LoVo (cell line): ENCODE measurements at regions not wholly inside any gene's neighbourhood (a gene's known extent, or its start where the extent isn't known, plus 50 kb on each side); places are given as distances from the start of the nearest gene placed in this dataset.

Source experiments
- DNase-seq: peaks from one replicate; pipeline ENCODE4 v3.0.0-alpha.2; 2016; ENCODE audit warnings: low spot score

DNA sequence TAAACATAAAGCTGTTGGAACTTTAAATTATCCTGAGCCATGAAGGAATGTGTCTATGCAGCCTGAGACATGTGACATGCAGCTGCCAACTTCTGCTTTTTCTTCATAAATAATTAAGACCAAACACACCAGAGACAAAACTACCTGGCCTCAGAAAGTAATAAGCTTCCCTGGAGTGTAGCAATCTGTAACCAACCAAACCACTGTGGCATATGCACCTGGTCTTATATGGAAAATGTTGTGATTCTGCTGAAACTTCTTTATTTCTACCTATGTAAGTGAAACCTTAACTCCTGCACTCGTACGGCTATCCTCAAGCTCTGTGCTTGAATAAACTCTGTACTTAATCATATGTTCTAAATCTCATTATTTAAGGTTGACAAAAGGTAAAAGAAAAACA, 515.0 kb downstream of the TMEM182 start:
- no peak for DNase-seq

DNA sequence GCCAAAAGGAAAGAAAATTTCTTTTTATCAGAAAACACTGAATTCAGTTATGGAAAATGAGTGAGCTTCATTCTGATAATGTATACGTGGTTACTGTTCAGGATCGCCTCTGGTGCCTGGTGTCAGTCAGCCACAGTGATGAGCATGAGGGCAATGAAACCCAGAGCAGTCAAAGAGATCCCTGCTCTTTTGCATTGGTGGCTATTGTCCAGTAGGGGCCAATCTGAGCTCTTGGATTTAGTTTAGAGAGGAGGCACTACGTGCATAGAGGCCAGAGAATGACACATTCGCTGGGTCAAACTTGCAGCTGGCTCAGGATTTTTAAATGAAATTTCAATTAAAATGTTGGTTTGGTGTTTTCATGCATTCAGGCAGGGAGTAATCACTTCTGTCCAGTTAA, 522.9 kb downstream of the TMEM182 start:
- no peak for DNase-seq

GRCh38 chr2:103285354-103285753, 523.5 kb downstream of the TMEM182 start:
- no peak for DNase-seq

DNA sequence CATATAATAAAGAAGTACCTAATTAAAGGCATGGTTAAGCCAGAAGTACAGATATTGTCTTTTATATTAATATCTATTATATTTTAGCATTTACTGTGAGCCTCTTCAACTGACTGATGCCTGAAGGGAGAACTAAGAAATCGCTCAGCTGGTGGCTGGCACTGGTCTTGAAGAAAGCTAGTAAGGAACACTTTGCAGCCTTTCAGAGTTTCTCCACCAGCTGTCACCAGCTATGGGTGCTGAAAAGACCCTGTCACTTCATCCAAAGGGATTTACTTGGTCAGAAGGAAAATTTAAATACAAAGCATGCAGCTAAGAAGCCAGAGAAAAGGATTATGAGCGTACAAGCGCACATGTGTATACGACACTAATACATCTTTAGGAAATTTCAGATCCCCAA, 525.9 kb downstream of the TMEM182 start:
- no peak for DNase-seq

- no peak for DNase-seq
These were observed 526.9 kb downstream of the TMEM182 start for GRCh38 chr2:103288696-103289095.

- DNase-seq, result no peak
These were observed 527.4 kb downstream of the TMEM182 start for GRCh38 chr2:103289105-103289725.

DNA sequence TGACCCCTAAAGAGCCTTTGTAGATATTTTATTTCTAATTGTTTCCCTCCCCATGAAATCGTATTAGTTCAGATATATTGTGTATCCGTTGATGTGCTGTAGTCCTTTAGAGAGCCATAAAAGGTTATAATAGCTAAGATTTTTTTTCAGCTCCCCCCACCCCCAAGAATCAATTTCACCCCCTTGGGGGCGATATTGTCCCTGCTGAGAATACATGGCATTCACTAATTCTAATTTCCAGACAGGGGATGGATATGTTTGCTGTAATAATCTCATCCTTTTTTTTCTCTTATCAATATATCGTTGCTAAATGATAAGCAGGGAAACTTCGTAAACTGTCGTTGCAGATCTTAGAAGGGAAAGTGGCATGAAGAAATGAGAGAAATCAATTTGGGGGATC, 530.7 kb downstream of the TMEM182 start:
- no peak for DNase-seq

GRCh38 chr2:103293067-103293741, 531.4 kb downstream of the TMEM182 start:
- no peak for DNase-seq

DNA sequence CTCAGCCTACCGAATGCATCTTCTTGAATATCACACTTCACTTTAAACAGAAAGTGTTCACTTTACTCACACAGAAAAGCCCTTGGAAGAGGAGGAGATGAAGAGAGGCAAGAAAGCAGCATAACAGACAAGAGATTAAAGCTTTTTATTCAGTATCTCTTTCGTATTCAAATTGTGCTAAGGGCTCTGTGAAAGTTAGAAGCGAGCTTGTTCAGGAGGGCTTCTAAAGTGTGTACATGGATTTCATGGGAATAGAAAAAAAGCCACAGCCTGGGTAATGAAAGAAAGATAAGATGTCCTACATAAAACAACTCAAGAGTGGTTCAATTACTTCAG, 531.9 kb downstream of the TMEM182 start:
- DNase-seq, result no peak

GRCh38 chr2:103294420-103294819, 532.6 kb downstream of the TMEM182 start:
- no peak for DNase-seq

DNA sequence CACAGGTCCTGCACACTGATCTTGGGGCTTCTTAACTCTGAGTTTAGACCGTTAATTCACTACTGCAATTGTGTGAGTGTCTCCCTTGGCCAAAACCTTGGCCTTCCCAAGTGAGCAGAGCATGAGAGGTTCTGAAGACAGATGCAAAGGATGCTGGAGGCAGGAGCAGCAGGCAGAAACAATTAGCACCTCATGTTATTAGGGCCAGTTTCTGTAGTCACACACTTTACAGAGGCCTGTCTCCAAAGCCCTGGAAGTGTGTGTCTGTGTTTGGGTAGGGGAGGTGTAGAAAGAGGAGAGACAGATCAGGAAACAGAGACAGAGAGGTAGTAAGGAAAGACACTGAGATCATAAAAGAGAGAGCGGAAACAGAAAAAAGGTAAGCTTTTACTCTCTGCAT, 533.8 kb downstream of the TMEM182 start:
- DNase-seq, result no peak

DNA sequence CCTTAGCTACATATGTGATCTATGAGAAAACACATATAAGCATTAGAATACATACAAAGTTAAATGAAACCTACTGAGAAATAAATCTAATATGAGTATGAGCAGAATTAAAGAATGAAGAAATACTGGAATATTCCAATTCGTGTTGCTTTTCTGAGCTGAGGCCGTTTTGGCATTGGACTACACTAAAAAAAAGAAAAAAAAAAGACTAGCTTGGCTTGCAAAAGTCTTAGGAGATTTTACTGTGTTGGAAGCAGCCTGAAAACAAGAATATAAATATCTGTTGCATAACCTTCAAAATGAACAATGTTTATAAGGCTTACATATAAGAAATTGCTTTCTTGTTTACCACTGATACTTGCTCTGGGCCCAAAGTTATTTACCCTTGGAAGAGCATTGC, 562.8 kb downstream of the TMEM182 start:
- no peak for DNase-seq

DNA sequence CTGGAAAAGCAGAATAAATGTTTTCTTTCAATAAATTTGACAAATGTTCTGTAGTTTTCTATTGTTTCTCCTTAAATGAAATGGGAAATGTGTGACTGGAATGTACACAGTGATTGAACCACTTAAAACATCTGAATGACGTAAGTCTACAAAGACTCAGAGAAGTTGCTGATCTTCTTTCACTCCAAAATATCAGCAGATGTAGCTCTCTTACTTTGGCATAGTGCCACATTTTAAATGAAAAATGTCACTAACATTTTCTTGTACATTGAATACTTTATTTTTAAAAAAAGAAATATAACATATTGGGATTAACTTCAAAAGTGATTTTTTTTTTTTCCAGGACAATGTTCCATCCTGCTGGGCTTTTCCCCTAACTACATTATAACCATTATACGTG, 565.6 kb downstream of the TMEM182 start:
- no peak for DNase-seq

DNA sequence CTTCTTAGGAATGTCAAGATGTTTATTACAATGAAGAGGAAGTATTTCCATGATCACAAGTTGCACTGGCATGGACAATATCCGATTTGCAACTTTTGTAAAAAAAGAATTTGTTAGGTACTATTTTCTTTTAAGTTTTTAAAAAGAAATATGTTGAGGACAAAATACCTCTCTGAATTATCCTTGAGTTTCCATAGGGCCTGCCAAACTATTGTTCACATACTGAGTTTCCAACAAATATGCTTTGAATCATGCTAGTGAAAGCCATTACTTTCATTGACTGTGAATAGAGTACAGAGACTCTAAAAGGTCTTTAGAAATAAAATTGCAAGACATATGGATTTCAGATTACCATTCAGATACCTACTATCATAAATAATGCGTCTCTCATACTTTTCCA, 566.1 kb downstream of the TMEM182 start:
- no peak for DNase-seq

- DNase-seq, result no peak
These were observed 573.6 kb downstream of the TMEM182 start for GRCh38 chr2:103335403-103335802.

GRCh38 chr2:103338819-103339218, 577.0 kb downstream of the TMEM182 start:
- no peak for DNase-seq

DNA sequence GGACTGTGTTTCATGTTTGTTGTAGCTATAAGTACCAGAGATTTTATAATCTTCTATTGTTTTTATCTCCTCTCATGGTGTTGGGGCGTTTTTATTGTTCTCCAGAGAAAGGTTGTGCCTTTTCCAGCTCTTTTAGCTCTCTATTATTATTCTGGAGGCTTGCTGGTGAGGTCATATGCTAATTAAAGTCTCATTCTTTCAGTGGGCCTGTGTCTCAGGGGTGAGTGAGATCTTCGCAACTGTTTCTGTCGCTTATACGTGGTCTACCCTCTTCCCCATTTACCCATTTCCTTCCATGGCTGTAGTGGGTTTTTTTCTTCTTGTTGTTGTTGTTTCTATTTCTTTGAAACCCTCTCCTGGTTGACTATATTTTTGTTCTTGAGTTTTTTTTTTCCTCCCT, 584.9 kb downstream of the TMEM182 start:
- DNase-seq, result no peak

- DNase-seq, result no peak
These were observed 591.9 kb downstream of the TMEM182 start for GRCh38 chr2:103353774-103354173.

- DNase-seq, result no peak
These were observed 593.5 kb downstream of the TMEM182 start for GRCh38 chr2:103355287-103355686.

DNA sequence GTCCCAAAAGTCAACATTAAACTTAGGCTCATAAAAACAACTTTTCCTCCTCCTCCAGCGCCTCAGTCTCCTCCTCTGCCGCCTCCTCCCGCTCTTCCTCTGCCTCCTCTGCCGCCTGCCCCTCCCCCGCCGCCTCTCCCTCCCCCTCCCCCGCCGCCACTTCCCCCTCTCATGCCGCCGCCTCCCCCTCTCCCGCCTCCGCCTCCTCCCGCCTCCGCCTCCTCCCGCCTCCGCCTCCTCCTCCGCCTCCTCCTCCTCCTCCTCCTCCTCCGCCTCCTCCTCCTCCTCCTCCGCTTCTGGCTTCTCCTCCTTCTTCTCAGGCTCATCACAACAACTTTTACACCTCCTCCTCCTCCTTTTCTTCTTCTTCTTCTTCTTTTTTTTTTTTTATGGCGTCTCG, 599.9 kb downstream of the TMEM182 start:
- DNase-seq, result no peak

GRCh38 chr2:103363639-103364038, 601.8 kb downstream of the TMEM182 start:
- no peak for DNase-seq

- DNase-seq, result no peak
These were observed 602.3 kb downstream of the TMEM182 start for GRCh38 chr2:103364177-103364576.

DNA sequence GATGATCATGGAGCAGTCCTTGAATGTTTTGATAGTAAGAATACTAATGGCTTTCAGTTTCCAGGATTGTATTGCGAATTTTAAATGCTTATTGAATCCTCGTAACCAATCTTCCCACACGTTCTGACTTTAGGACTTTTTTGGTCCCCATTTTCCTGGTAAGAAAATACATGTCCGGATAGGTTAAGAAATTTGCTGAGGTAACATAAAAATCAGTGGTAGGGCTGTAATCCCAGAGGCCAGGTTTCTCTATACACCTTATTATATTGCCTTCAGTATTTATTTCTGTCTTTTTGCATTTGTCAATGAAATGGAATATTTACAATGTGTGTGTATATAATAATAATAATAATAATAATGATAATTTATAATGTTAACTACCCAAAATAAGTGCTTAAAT, 603.2 kb downstream of the TMEM182 start:
- no peak for DNase-seq

DNA sequence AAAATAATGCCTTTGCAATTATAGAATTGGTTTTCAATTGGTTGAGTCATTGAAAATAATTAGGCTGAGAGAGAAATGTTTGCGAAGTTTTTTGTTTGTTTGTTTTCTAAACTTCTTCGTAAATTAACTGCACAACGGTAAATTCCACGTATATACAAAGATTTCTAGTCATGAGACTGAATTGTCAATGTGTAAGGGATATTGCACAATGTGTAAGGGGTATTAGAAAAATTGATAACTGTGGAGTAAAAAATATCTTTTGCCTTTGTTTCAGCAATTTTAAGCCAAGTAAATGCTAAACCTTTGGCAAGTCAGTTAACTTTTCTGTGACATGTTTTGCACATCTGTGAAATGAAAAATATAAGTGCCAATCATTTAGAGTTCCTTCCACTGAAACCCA, 606.0 kb downstream of the TMEM182 start:
- DNase-seq, result no peak
